HCT116 (cell line): ENCODE measurements at regions not wholly inside any gene's neighbourhood (a gene's known extent, or its start where the extent isn't known, plus 50 kb on each side); places are given as distances from the start of the nearest gene placed in this dataset.

ENCODE experiments used
- ATAC-seq: fragments of 200-7000 bp; cut with Tn5 transposase; 2 replicates; pipeline ENCODE4 v1.9.1; 2020; ENCODE audit warnings: mild to moderate bottlenecking, moderate library complexity
- BruUV-seq: library from RNA; stranded (reverse); fragments of 400-500 nt; replicated peaks from 2 replicates; lab custom pipeline; 2021; lab: Mats Ljungman, UMichigan
- CTCF ChIA-PET: fragments of 300-600 bp; sonication (Branson Sonifier 250); formaldehyde crosslinking; loops from one replicate; lab custom pipeline; 2021; ENCODE audit warnings: antibody characterized with exemption; lab: Charles Lee
- POLR2A ChIA-PET: fragments of 300-600, 350-600 bp; sonication (Branson Sonifier 250); formaldehyde crosslinking; loops from one replicate; lab custom pipeline; 2021; ENCODE audit warnings: antibody characterized with exemption; lab: Charles Lee
- RAD21 ChIA-PET, 2 experiments: fragments of 300-600 bp; sonication (Branson Sonifier 250); formaldehyde crosslinking; loops; one replicate each; lab custom pipeline; 2023; ENCODE audit warnings: low total read pairs in 2 of 2; ENCODE audit not compliant: uncharacterized antibody in 2 of 2, unreplicated experiment in 2 of 2, low non-redundant PET in 1 of 2; lab: Charles Lee
- DNase-seq: peaks from one replicate; pipeline ENCODE4 v3.0.0-alpha.2; 2010; ENCODE audit warnings: low read depth, low spot score
- H2AFZ ChIP-seq: fragments of 200-600 bp; shearing (Covaris generic), sonication (generic); 2 replicates; pipeline ENCODE4 v1.6.1; 2017; ENCODE audit warnings: low read depth, mixed run types, mixed read lengths, antibody characterized with exemption, low read length; ENCODE audit not compliant: poor library complexity, severe bottlenecking
- H3K27ac ChIP-seq: 2 replicates; pipeline ENCODE4 v1.5.1; 2012; ENCODE audit warnings: low read depth, low read length
- H3K27me3 ChIP-seq: fragments of 200-600 bp; sonication (generic); 2 replicates; pipeline ENCODE4 v1.6.1; 2016; ENCODE audit warnings: mixed run types, low read length, mixed read lengths; ENCODE audit not compliant: insufficient read depth
- H3K36me3 ChIP-seq, 2 experiments: fragments of 200-500 bp in 1 of 2; fragments of 200-600 bp in 1 of 2; sonication (Bioruptor generic) in 1 of 2; sonication (generic) in 1 of 2; 2 replicates each; pipeline versions ENCODE4 v1.5.1 to v1.6.1; 2014 to 2016; ENCODE audit warnings: low read length in 2 of 2, inconsistent platforms in 1 of 2, mixed read lengths in 1 of 2, mixed run types in 1 of 2; ENCODE audit not compliant: insufficient read depth in 2 of 2, control insufficient read depth in 1 of 2
- H3K4me1 ChIP-seq, 2 experiments: fragments of 200-600 bp in 1 of 2; sonication (generic) in 1 of 2; 2 replicates each; pipeline versions ENCODE4 v1.5.1 to v1.6.1; 2012 to 2017; ENCODE audit warnings: low read length in 2 of 2, inconsistent platforms in 1 of 2, mild to moderate bottlenecking in 1 of 2, mixed read lengths in 1 of 2, mixed run types in 1 of 2, moderate library complexity in 1 of 2; ENCODE audit not compliant: insufficient read depth in 2 of 2, control insufficient read depth in 1 of 2
- H3K4me2 ChIP-seq: fragments of 200-600 bp; sonication (generic); 2 replicates; pipeline ENCODE4 v1.6.1; 2017; ENCODE audit warnings: mixed run types, low read length, mixed read lengths
- H3K4me3 ChIP-seq, 2 experiments: fragments of 200-600 bp in 1 of 2; sonication (generic) in 1 of 2; replicated peaks in 1 of 2; 2 replicates each; pipeline ENCODE4 v1.5.1; 2011 to 2016; ENCODE audit warnings: low read length in 2 of 2, control low read depth in 1 of 2, low read depth in 1 of 2, mild to moderate bottlenecking in 1 of 2, mixed read lengths in 1 of 2, mixed run types in 1 of 2
- H3K79me2 ChIP-seq: fragments of 200-600 bp; sonication (generic); 2 replicates; pipeline ENCODE4 v1.6.1; 2017; ENCODE audit warnings: mild to moderate bottlenecking, mixed run types, low read length, moderate library complexity, mixed read lengths; ENCODE audit not compliant: insufficient read depth
- H3K9ac ChIP-seq: fragments of 200-600 bp; sonication (generic); 2 replicates; pipeline ENCODE4 v1.6.1; 2016; ENCODE audit warnings: low read length, mixed read lengths
- H3K9me2 ChIP-seq: fragments of 200-600 bp; sonication (generic), shearing (Covaris generic); 2 replicates; pipeline ENCODE4 v1.6.1; 2017; ENCODE audit warnings: mixed run types, mild to moderate bottlenecking, moderate library complexity; ENCODE audit not compliant: insufficient read depth
- H3K9me3 ChIP-seq, 2 experiments: fragments of 200-500 bp in 1 of 2; fragments of 200-600 bp in 1 of 2; sonication (Bioruptor generic) in 1 of 2; sonication (generic) in 1 of 2; 2 replicates each; pipeline ENCODE4 v1.6.1; 2014 to 2017; ENCODE audit warnings: low read length in 2 of 2, mixed read lengths in 2 of 2, inconsistent platforms in 1 of 2, low read depth in 1 of 2, mild to moderate bottlenecking in 1 of 2, mixed run types in 1 of 2, moderate library complexity in 1 of 2; ENCODE audit not compliant: control insufficient read depth in 1 of 2, insufficient read depth in 1 of 2
- H4K20me1 ChIP-seq: fragments of 200-600 bp; sonication (generic), shearing (Covaris generic); 2 replicates; pipeline ENCODE4 v1.6.1; 2017; ENCODE audit warnings: mixed run types, mild to moderate bottlenecking, moderate library complexity; ENCODE audit not compliant: insufficient read depth
- ATF3 ChIP-seq: IDR thresholded peaks from 2 replicates; pipeline ENCODE4 v1.6.1; 2012
- CTCF ChIP-seq, 3 experiments: fragments of 200-600 bp in 1 of 3; sonication (generic) in 1 of 3; IDR thresholded peaks in 2 of 3; conservative IDR thresholded peaks in 1 of 3; 2 replicates each; pipeline ENCODE4 v1.5.1; 2012 to 2017; ENCODE audit warnings: low read depth in 2 of 3, low read length in 2 of 3, antibody characterized with exemption in 1 of 3, borderline replicate concordance in 1 of 3, control low read depth in 1 of 3, mild to moderate bottlenecking in 1 of 3, mixed read lengths in 1 of 3, mixed run types in 1 of 3, moderate library complexity in 1 of 3; ENCODE audit not compliant: insufficient read depth in 1 of 3
- ELF1 ChIP-seq: IDR thresholded peaks from 2 replicates; pipeline ENCODE4 v1.6.1; 2012; ENCODE audit warnings: low read depth, borderline replicate concordance
- EZH2phosphoT487 ChIP-seq: fragments of 200-600 bp; IDR thresholded peaks from 2 replicates; pipeline ENCODE4 v1.6.1; 2018; ENCODE audit warnings: antibody characterized with exemption, borderline replicate concordance
- FOSL1 ChIP-seq: IDR thresholded peaks from 2 replicates; pipeline ENCODE4 v1.6.1; 2012; ENCODE audit warnings: low read depth
- JUND ChIP-seq: IDR thresholded peaks from 2 replicates; pipeline ENCODE4 v1.6.1; 2012
- POLR2A ChIP-seq: IDR thresholded peaks from 2 replicates; pipeline ENCODE4 v1.7.0; 2011; ENCODE audit warnings: borderline replicate concordance; ENCODE audit not compliant: insufficient read depth, insufficient read length; ENCODE audit errors: extremely low read depth
- POLR2AphosphoS5 ChIP-seq: IDR thresholded peaks from 2 replicates; pipeline ENCODE4 v1.6.1; 2011; ENCODE audit warnings: mild to moderate bottlenecking, low read depth, low read length, moderate library complexity
- RAD21 ChIP-seq: IDR thresholded peaks from 2 replicates; pipeline ENCODE4 v1.6.1; 2012; ENCODE audit warnings: low read depth, mild to moderate bottlenecking
- REST ChIP-seq: IDR thresholded peaks from 2 replicates; pipeline ENCODE4 v1.6.1; 2012; ENCODE audit warnings: low read depth
- SIN3A ChIP-seq: IDR thresholded peaks from 2 replicates; pipeline ENCODE4 v1.6.1; 2012; ENCODE audit warnings: low read depth
- SP1 ChIP-seq: IDR thresholded peaks from 2 replicates; pipeline ENCODE4 v1.6.1; 2012; ENCODE audit warnings: low read depth
- SRF ChIP-seq: IDR thresholded peaks from 2 replicates; pipeline ENCODE4 v1.6.1; 2012; ENCODE audit warnings: low read depth
- TCF7L2 ChIP-seq: IDR thresholded peaks from 2 replicates; pipeline ENCODE4 v1.7.0; 2011; ENCODE audit warnings: borderline replicate concordance, inconsistent platforms; ENCODE audit not compliant: insufficient read depth, insufficient read length; ENCODE audit errors: extremely low read depth
- YY1 ChIP-seq: IDR thresholded peaks from 2 replicates; pipeline ENCODE4 v1.6.1; 2011; ENCODE audit warnings: low read length, low read depth, moderate library complexity, mild to moderate bottlenecking; ENCODE audit not compliant: insufficient replicate concordance; ENCODE audit errors: extremely low read depth
- ZBTB33 ChIP-seq: IDR thresholded peaks from 2 replicates; pipeline ENCODE4 v1.6.1; 2011; ENCODE audit warnings: mild to moderate bottlenecking, low read length, moderate library complexity; ENCODE audit not compliant: insufficient replicate concordance; ENCODE audit errors: extremely low read depth
- ZFX ChIP-seq: fragments of 450-650 bp; IDR thresholded peaks from 2 replicates; pipeline ENCODE4 v1.6.1; 2017
- ZNF274 ChIP-seq: fragments of 200-500 bp; sonication (Bioruptor generic); IDR thresholded peaks from 2 replicates; pipeline ENCODE4 v1.6.1; 2014; ENCODE audit warnings: mild to moderate bottlenecking, low read depth, low read length, inconsistent platforms
- intact Hi-C: fragments of 100-400 bp; cut with micrococcal nuclease; formaldehyde crosslinking; loops from 2 replicates; pipeline ENCODE4 v1.10.0; 2022

GRCh38 chr3:188964957-188965356, 206.8 kb upstream of the TPRG1 start (continued):
- TF ChIP-seq POLR2AphosphoS5: no peak
- no peak for TF ChIP-seq SP1

GRCh38 chr3:188972310-188972709, 199.5 kb upstream of the TPRG1 start:
- H3K9me3 ChIP-seq: no peaks in the 10 kb centered on the region
- no peak overlapping the region for H3K27ac ChIP-seq
- no peak overlapping the region for H3K4me2 ChIP-seq
- no TSS peak for BruUV-seq
- intact Hi-C loops: no loop called here
- H3K27me3 ChIP-seq: no peaks in the 10 kb centered on the region; the same call in 1 of the 2 replicates
- POLR2A ChIA-PET: no interaction called here
- H3K9me2 ChIP-seq: no peaks in the 10 kb centered on the region
- DNase-seq (no peak), ATAC-seq (no peak)
- CTCF ChIA-PET: no interaction called here
- H2AFZ ChIP-seq: no peak overlapping the region
- H4K20me1 ChIP-seq: no peaks in the 10 kb centered on the region
- no peak overlapping the region for H3K4me3 ChIP-seq
- H3K36me3 ChIP-seq: no peaks in the 10 kb centered on the region
- RAD21 ChIA-PET: no interaction called here
- no peaks in the 10 kb centered on the region for H3K4me1 ChIP-seq
- TF ChIP-seq POLR2AphosphoS5 (no peak), SIN3A (no peak), ZBTB33 (no peak), SP1 (no peak), REST (no peak), YY1 (no peak), ZNF274 (no peak), FOSL1 (no peak), EZH2phosphoT487 (no peak), POLR2A (no peak), ELF1 (no peak), TCF7L2 (no peak), RAD21 (no peak), JUND (no peak), CTCF (IDR thresholded peaks at IDR 0.05 in 2 of 3, conservative IDR thresholded peaks at IDR 0.05 in 1 of 3; ENCODE audit: borderline replicate concordance in 1 of 3, insufficient read depth in 1 of 3, low read depth in 2 of 3, low read length in 2 of 3) (no peak), ATF3 (no peak), SRF (no peak), ZFX (no peak)
- no peak overlapping the region for H3K9ac ChIP-seq
- no peaks in the 10 kb centered on the region for H3K79me2 ChIP-seq
